HG03095 (cell line): ENCODE measurements at regions not wholly inside any gene's neighbourhood (a gene's known extent, or its start where the extent isn't known, plus 50 kb on each side); places are given as distances from the start of the nearest gene placed in this dataset.

Experiments used
- ATAC-seq: cut with Tn5 transposase; IDR thresholded peaks from one replicate; pipeline ENCODE4 v1.9.1; 2021; ENCODE audit warnings: moderate library complexity; ENCODE audit not compliant: unreplicated experiment

GRCh38 chr5:30764704-30765103 lies 428.8 kb upstream of the CDH6 start:
- no peak for ATAC-seq

- no peak for ATAC-seq
Measured at GRCh38 chr5:30759731-30760130, 433.8 kb upstream of the CDH6 start.

- ATAC-seq = no peak
Measured at GRCh38 chr5:30752015-30752414, 441.5 kb upstream of the CDH6 start.

- ATAC-seq = no peak
Measured at GRCh38 chr5:30749971-30750370, 443.5 kb upstream of the CDH6 start.

GRCh38 chr5:30747412-30747811 lies 446.1 kb upstream of the CDH6 start:
- no peak for ATAC-seq

GRCh38 chr5:30736669-30737068 lies 456.8 kb upstream of the CDH6 start:
- ATAC-seq = no peak

GRCh38 chr5:30734118-30734517 lies 459.4 kb upstream of the CDH6 start:
- no peak for ATAC-seq

- no peak for ATAC-seq
Measured at GRCh38 chr5:30725073-30725472, 468.4 kb upstream of the CDH6 start.

GRCh38 chr5:30698217-30698616 lies 495.3 kb upstream of the CDH6 start:
- no peak for ATAC-seq

- no peak for ATAC-seq
Measured at GRCh38 chr5:30693326-30693725, 500.2 kb upstream of the CDH6 start.

- ATAC-seq = no peak
Measured at GRCh38 chr5:30690931-30691330, 502.6 kb upstream of the CDH6 start.

- no peak for ATAC-seq
Measured at GRCh38 chr5:30687461-30687860, 506.0 kb upstream of the CDH6 start.

GRCh38 chr5:30686530-30686929 lies 507.0 kb upstream of the CDH6 start:
- ATAC-seq = no peak

- no peak for ATAC-seq
Measured at GRCh38 chr5:30676223-30676840, 517.2 kb upstream of the CDH6 start.

GRCh38 chr5:30667293-30667692 lies 526.2 kb upstream of the CDH6 start:
- ATAC-seq = no peak

- ATAC-seq = no peak
Measured at GRCh38 chr5:30663536-30663935, 530.0 kb upstream of the CDH6 start.

GRCh38 chr5:30662373-30662772 lies 531.1 kb upstream of the CDH6 start:
- ATAC-seq = no peak

- ATAC-seq = no peak
Measured at GRCh38 chr5:30661730-30662129, 531.8 kb upstream of the CDH6 start.

GRCh38 chr5:30659417-30659816 lies 534.1 kb upstream of the CDH6 start:
- ATAC-seq = no peak

GRCh38 chr5:30650311-30650710 lies 543.2 kb upstream of the CDH6 start:
- ATAC-seq = no peak

GRCh38 chr5:30638899-30639298 lies 554.6 kb upstream of the CDH6 start:
- ATAC-seq = no peak

- no peak for ATAC-seq
Measured at GRCh38 chr5:30627945-30628344, 565.5 kb upstream of the CDH6 start.

- no peak for ATAC-seq
Measured at GRCh38 chr5:30626557-30626956, 566.9 kb upstream of the CDH6 start.
